GM12878 (cell line): ENCODE measurements at regions not wholly inside any gene's neighbourhood (a gene's known extent, or its start where the extent isn't known, plus 50 kb on each side); places are given as distances from the start of the nearest gene placed in this dataset.

Experiments
- ATF3 ChIP-seq: IDR thresholded peaks from 2 replicates; pipeline ENCODE4 v1.6.1; 2011; ENCODE audit warnings: low read depth, mild to moderate bottlenecking, low read length, moderate library complexity, borderline replicate concordance; ENCODE audit errors: extremely low read depth
- BCL11A ChIP-seq: IDR thresholded peaks from 2 replicates; pipeline ENCODE4 v1.6.1; 2011; ENCODE audit warnings: low read depth, low read length
- CTCF ChIP-seq, 3 experiments: IDR thresholded peaks in 2 of 3; conservative IDR thresholded peaks in 1 of 3; 2 replicates each; pipeline ENCODE4 v1.5.1; 2011; ENCODE audit warnings: low read depth in 3 of 3, low read length in 3 of 3, mild to moderate bottlenecking in 3 of 3, control low read depth in 2 of 3, moderate library complexity in 2 of 3, inconsistent platforms in 1 of 3, mixed read lengths in 1 of 3; ENCODE audit not compliant: control insufficient read depth in 2 of 3, insufficient read depth in 1 of 3; ENCODE audit errors: extremely low read depth in 1 of 3
- MAX ChIP-seq: IDR thresholded peaks from 2 replicates; pipeline ENCODE4 v1.6.1; 2012; ENCODE audit warnings: low read depth, low read length, improper control_type of control experiment
- POLR2AphosphoS5 ChIP-seq: IDR thresholded peaks from 2 replicates; pipeline ENCODE4 v1.6.1; 2011; ENCODE audit warnings: mild to moderate bottlenecking, low read length, inconsistent platforms
- RAD51 ChIP-seq: fragments of 450-650 bp; IDR thresholded peaks from 2 replicates; pipeline ENCODE4 v1.6.1; 2016; ENCODE audit warnings: moderate library complexity, mild to moderate bottlenecking, inconsistent platforms
- TARDBP ChIP-seq: IDR thresholded peaks from 2 replicates; pipeline ENCODE4 v1.6.1; 2016; ENCODE audit warnings: borderline replicate concordance
- ZNF622 ChIP-seq: fragments of 450-650 bp; IDR thresholded peaks from 2 replicates; pipeline ENCODE4 v1.6.1; 2017; ENCODE audit warnings: mild to moderate bottlenecking, inconsistent platforms
- TF ChIP-seq, protein P1 (sequence below): fragments of 450-650 bp; IDR thresholded peaks from 2 replicates; pipeline ENCODE4 v1.6.1; 2014; ENCODE audit warnings: mild to moderate bottlenecking

DNA sequence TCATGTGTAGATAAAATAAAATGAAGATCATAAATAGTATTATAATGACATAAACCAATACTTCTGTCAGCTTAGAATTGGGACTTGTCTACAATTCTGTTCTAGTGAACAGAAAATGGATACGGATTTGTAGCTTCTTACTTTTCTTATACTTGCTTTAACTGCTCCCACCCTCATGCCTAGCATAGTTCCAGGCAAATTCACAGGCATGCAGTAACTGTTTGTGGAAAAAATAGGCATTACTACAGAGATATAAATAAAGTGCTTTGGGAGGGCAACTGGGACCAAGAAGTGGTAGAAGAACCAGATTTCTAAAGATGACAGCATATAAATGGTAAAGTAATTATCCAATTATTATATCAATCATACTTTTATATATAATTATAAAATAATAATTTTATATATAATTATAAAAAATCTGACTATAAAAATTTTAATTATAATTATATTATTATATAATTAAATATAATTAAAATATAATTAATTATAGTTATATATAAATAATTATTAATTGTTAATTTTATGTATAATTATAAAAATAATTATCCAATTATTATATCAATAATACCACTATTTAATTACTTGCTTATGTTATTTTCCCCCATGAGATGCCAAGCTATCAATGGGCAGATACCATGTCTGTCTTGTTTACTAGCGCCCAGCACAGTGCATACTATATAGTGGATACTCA, 144.1 kb downstream of the NOC3L start:
- no peak for TF ChIP-seq TARDBP
- no peak for TF ChIP-seq ZNF622
- TF ChIP-seq CTCF (IDR thresholded peaks at IDR 0.05 in 2 of 3, conservative IDR thresholded peaks at IDR 0.05 in 1 of 3; ENCODE audit: control insufficient read depth in 2 of 3, extremely low read depth in 1 of 3, insufficient read depth in 1 of 3, low read depth in 3 of 3, low read length in 3 of 3), result no peak
- TF ChIP-seq MAX, result no peak
- TF ChIP-seq BCL11A, result no peak
- no peak for TF ChIP-seq ATF3
- no peak for TF ChIP-seq POLR2AphosphoS5
- no peak for TF ChIP-seq RAD51
- TF ChIP-seq, protein P1, sequence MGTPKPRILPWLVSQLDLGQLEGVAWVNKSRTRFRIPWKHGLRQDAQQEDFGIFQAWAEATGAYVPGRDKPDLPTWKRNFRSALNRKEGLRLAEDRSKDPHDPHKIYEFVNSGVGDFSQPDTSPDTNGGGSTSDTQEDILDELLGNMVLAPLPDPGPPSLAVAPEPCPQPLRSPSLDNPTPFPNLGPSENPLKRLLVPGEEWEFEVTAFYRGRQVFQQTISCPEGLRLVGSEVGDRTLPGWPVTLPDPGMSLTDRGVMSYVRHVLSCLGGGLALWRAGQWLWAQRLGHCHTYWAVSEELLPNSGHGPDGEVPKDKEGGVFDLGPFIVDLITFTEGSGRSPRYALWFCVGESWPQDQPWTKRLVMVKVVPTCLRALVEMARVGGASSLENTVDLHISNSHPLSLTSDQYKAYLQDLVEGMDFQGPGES, result no peak
